ENCODE measurements at regions not wholly inside any gene's neighbourhood (a gene's known extent, or its start where the extent isn't known, plus 50 kb on each side); places are given as distances from the start of the nearest gene placed in this dataset.

DNA sequence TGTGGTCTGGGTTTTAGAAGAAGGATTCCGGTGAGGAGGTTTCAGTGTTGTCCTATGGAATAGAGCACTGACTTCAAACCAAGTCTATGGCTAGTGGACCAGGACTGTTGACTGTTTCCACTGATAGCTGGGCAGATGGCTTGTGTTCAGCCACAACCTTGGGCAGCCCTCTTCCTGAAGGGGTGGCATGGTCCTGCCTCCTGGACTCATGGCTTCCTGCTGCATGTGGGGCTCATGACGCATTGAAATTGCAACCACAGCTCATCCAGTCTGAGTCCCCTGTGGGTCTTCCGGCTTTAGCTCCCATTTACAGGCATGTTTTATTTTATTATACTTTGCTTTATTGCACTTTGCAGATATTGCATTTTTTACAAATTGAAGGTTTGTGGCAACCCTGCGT lies 105.0 kb downstream of the B3GNT2 start:
- TF ChIP-seq, protein P1, sequence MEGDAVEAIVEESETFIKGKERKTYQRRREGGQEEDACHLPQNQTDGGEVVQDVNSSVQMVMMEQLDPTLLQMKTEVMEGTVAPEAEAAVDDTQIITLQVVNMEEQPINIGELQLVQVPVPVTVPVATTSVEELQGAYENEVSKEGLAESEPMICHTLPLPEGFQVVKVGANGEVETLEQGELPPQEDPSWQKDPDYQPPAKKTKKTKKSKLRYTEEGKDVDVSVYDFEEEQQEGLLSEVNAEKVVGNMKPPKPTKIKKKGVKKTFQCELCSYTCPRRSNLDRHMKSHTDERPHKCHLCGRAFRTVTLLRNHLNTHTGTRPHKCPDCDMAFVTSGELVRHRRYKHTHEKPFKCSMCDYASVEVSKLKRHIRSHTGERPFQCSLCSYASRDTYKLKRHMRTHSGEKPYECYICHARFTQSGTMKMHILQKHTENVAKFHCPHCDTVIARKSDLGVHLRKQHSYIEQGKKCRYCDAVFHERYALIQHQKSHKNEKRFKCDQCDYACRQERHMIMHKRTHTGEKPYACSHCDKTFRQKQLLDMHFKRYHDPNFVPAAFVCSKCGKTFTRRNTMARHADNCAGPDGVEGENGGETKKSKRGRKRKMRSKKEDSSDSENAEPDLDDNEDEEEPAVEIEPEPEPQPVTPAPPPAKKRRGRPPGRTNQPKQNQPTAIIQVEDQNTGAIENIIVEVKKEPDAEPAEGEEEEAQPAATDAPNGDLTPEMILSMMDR (IDR thresholded peaks at IDR 0.05; ENCODE audit: poor library complexity, severe bottlenecking), result no peak
- no peak for TF ChIP-seq EZH2 (IDR thresholded peaks at IDR 0.05; ENCODE audit: borderline replicate concordance, insufficient read depth, low read length, poor library complexity, severe bottlenecking)
- TF ChIP-seq SMC3 (conservative IDR thresholded peaks at IDR 0.05; ENCODE audit: poor library complexity), result no peak
- no peak for TF ChIP-seq EP300 (conservative IDR thresholded peaks at IDR 0.05; ENCODE audit: poor library complexity, severe bottlenecking)
- TF ChIP-seq, protein P2, sequence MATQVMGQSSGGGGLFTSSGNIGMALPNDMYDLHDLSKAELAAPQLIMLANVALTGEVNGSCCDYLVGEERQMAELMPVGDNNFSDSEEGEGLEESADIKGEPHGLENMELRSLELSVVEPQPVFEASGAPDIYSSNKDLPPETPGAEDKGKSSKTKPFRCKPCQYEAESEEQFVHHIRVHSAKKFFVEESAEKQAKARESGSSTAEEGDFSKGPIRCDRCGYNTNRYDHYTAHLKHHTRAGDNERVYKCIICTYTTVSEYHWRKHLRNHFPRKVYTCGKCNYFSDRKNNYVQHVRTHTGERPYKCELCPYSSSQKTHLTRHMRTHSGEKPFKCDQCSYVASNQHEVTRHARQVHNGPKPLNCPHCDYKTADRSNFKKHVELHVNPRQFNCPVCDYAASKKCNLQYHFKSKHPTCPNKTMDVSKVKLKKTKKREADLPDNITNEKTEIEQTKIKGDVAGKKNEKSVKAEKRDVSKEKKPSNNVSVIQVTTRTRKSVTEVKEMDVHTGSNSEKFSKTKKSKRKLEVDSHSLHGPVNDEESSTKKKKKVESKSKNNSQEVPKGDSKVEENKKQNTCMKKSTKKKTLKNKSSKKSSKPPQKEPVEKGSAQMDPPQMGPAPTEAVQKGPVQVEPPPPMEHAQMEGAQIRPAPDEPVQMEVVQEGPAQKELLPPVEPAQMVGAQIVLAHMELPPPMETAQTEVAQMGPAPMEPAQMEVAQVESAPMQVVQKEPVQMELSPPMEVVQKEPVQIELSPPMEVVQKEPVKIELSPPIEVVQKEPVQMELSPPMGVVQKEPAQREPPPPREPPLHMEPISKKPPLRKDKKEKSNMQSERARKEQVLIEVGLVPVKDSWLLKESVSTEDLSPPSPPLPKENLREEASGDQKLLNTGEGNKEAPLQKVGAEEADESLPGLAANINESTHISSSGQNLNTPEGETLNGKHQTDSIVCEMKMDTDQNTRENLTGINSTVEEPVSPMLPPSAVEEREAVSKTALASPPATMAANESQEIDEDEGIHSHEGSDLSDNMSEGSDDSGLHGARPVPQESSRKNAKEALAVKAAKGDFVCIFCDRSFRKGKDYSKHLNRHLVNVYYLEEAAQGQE (IDR thresholded peaks at IDR 0.05; ENCODE audit: borderline replicate concordance), result no peak
- TF ChIP-seq TAF1 (IDR thresholded peaks at IDR 0.05; ENCODE audit: low read depth), result no peak
- no peak for TF ChIP-seq POLR2AphosphoS5 (IDR thresholded peaks at IDR 0.05)
- TF ChIP-seq RAD21 (conservative IDR thresholded peaks at IDR 0.05), result no peak
